GM20000 (cell line): ENCODE measurements at regions not wholly inside any gene's neighbourhood (a gene's known extent, or its start where the extent isn't known, plus 50 kb on each side); places are given as distances from the start of the nearest gene placed in this dataset.

Experiments used
- DNase-seq: peaks from one replicate; pipeline ENCODE4 v3.0.0; 2012; ENCODE audit warnings: low spot score
- CTCF ChIP-seq: IDR thresholded peaks from 2 replicates; pipeline ENCODE4 v1.5.1; 2012; ENCODE audit warnings: mild to moderate bottlenecking, control low read depth; ENCODE audit errors: extremely low read depth, missing control alignments

GRCh38 chr21:29243188-29243587, 55.5 kb upstream of the BACH1 start:
- TF ChIP-seq CTCF, result no peak
- DNase-seq, result no peak

- DNase-seq, result peak; percentile 34
- no peak for TF ChIP-seq CTCF
Observed at GRCh38 chr21:29245104-29245643, 53.5 kb upstream of the BACH1 start.

GRCh38 chr21:29245863-29246262, 52.9 kb upstream of the BACH1 start:
- no peak for DNase-seq
- TF ChIP-seq CTCF, result no peak

GRCh38 chr21:29246614-29247013, 52.1 kb upstream of the BACH1 start:
- no peak for TF ChIP-seq CTCF
- no peak for DNase-seq

- no peak for TF ChIP-seq CTCF
- DNase-seq, result no peak
Observed at GRCh38 chr21:29248124-29248523, 50.6 kb upstream of the BACH1 start.
